C4-2B (cell line): ENCODE measurements at regions not wholly inside any gene's neighbourhood (a gene's known extent, or its start where the extent isn't known, plus 50 kb on each side); places are given as distances from the start of the nearest gene placed in this dataset.

Experiments
- H3K27ac ChIP-seq: fragments of 450-650 bp; 2 replicates; pipeline ENCODE4 v1.5.1; 2017
- CTCF ChIP-seq: fragments of 450-650 bp; conservative IDR thresholded peaks from 2 replicates; pipeline ENCODE4 v1.5.1; 2017; ENCODE audit warnings: mild to moderate bottlenecking
- ZFX ChIP-seq: fragments of 450-650 bp; IDR thresholded peaks from 2 replicates; pipeline ENCODE4 v1.6.1; 2017

DNA sequence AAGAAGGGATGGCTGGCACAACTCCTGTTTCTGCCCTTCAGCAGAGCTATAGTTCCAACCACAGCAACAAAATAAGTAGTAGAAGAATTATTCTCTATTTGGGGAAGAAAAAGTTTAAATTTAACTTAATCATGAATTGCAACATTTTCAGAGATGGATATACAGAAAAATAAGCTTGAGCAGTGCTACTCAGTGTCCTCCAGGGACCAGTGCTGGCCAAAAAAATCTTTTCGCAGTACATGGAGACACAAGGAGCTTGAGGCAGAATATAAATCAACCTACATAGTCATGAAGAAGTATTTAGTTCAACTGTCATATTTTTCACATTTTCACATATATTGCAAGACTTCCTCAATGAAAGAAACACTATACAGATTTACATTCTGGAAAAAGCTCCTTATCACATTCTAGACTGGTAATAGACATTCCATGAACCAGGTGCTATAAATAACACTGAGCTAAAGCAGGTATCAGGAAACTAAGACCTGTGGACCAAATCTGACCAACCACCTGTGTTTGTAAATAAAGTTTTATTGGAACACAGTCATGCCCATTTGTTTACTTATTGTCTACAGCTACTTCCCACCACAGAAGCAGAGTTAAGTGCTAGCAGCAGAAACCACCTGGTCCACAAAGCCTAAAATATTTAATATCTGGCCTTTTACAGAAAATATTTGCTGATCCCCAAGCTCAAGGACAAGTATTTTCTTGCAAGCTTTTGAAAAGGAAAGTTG, 101.9 kb downstream of the RGS21 start:
- no peak overlapping the region for H3K27ac ChIP-seq
- no peak for TF ChIP-seq CTCF
- no peak for TF ChIP-seq ZFX

DNA sequence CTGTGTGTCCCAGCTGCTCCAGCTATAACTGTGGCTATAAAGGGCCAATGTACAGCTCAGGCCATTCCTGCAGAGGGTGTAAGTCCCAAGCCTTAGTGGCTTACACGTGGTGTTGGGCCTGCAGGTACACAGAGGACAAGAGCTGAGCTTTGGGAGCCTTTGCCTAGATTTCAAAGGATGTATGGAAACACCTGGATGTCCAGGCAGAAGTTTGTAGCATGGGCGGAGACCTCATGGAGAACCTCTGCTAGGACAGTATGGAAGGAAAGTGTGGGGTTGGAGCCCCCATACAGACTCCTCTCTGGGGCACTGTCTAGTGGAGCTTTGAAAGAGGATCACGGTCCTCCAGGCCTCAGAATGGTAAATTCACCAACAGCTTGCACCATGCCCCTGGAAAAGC, 113.9 kb downstream of the RGS21 start:
- TF ChIP-seq ZFX (no peak), CTCF (no peak)
- H3K27ac ChIP-seq = no peak overlapping the region

GRCh38 chr1:192435704-192436103, 118.9 kb downstream of the RGS21 start:
- no peak for TF ChIP-seq CTCF
- TF ChIP-seq ZFX = no peak
- H3K27ac ChIP-seq = no peak overlapping the region

- no peak overlapping the region for H3K27ac ChIP-seq
- TF ChIP-seq ZFX (no peak), CTCF (no peak)
These were observed 119.8 kb downstream of the RGS21 start for GRCh38 chr1:192436441-192437078.

DNA sequence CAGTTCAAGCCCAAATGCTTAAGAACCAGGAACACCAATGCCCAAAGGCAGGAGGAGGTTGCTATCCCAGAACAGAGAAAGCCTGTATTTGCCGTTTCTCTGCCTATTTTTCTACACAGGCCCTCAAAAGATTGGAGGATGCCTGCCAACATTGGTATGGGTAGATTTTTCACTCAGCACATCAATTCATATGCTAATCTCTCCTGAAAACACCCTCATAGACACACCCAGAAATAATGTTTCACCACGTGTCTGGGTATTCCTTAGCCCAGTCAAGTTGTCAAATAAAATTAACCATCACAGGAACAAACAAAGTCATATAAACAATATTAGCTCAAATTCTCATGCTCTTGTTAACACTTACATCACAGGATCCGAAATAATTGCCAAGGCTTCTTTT, 121.9 kb downstream of the RGS21 start:
- no peak overlapping the region for H3K27ac ChIP-seq

DNA sequence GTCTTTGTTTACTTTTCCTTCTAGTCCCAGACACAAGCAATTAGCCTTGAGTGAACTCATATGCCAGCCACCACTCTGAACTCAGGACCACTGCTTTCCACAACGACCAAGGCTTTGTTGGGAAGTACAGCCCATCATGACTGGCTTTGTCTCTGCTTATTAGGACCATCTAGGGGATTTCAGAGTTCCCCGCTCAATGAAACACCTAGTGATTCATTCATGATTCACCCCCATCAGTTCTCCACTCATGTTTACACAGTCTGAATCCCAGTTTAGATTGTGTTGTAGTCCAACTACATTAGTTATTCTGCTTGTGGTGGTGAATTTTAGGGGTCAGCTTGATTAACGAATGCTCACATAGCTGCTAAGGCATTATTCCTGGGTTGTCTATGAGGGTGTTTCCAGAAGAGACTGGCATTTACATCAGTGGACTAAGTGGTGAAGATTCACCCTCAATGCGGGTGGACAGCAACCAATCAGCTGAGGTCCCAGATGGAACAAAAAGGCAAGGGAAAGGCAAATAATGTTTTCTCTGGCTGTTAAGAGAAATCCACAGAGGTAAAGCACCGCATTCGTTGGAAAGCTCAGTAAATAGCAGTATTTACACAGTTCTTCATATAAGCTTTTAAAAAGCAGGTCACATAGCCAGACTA, 122.7 kb downstream of the RGS21 start:
- TF ChIP-seq ZFX = no peak
- no peak for TF ChIP-seq CTCF
- no peak overlapping the region for H3K27ac ChIP-seq

More for the DNA sequence above, 121.9 kb downstream of the RGS21 start:
- TF ChIP-seq ZFX (no peak), CTCF (no peak)

- H3K27ac ChIP-seq = no peak overlapping the region
- no peak for TF ChIP-seq CTCF
- TF ChIP-seq ZFX = no peak
These were observed 124.7 kb downstream of the RGS21 start for GRCh38 chr1:192441492-192441891.
